ENCODE measurements at regions not wholly inside any gene's neighbourhood (a gene's known extent, or its start where the extent isn't known, plus 50 kb on each side); places are given as distances from the start of the nearest gene placed in this dataset.

GRCh38 chr10:32161586-32161985, 105.4 kb upstream of the KIF5B start:
- no peaks in the 10 kb centered on the region for H3K36me3 Mint-ChIP-seq (ENCODE audit: insufficient read depth)
- no peak overlapping the region for H3K27ac Mint-ChIP-seq
- ATAC-seq (replicated peaks) (no peak), DNase-seq (no peak)
- no peaks in the 10 kb centered on the region for H3K4me1 Mint-ChIP-seq (ENCODE audit: low read depth in 2 of 2)
- peaks cover 28 to 29% of the 10 kb centered on the region in 2 donors for H3K27me3 Mint-ChIP-seq
- H3K9me3 Mint-ChIP-seq, result no peaks in the 10 kb centered on the region
- H3K4me3 Mint-ChIP-seq, result no peak overlapping the region

- no peak for DNase-seq
- ATAC-seq (replicated peaks), result no peak
- Mint-ChIP-seq H3K27ac (no peak overlapping the region), H3K4me1 (ENCODE audit: low read depth in 2 of 2) (no peaks in the 10 kb centered on the region), H3K4me3 (no peak overlapping the region), H3K9me3 (no peaks in the 10 kb centered on the region), H3K36me3 (ENCODE audit: insufficient read depth) (no peaks in the 10 kb centered on the region), H3K27me3 (peaks cover 25 to 28% of the 10 kb centered on the region in 2 donors)
These were observed 104.6 kb upstream of the KIF5B start for GRCh38 chr10:32160864-32161263.

GRCh38 chr10:32159264-32159663, 103.0 kb upstream of the KIF5B start:
- ATAC-seq (replicated peaks) (no peak), DNase-seq (no peak)
- Mint-ChIP-seq H3K27me3 (peaks cover 10 to 18% of the 10 kb centered on the region in 2 donors), H3K4me3 (no peak overlapping the region), H3K9me3 (peaks cover 0 to 7% of the 10 kb centered on the region in 2 donors), H3K36me3 (ENCODE audit: insufficient read depth) (no peaks in the 10 kb centered on the region), H3K27ac (no peak overlapping the region), H3K4me1 (ENCODE audit: low read depth in 2 of 2) (no peaks in the 10 kb centered on the region)

- Mint-ChIP-seq H3K27me3 (peaks cover 10 to 18% of the 10 kb centered on the region in 2 donors), H3K4me3 (no peak overlapping the region), H3K4me1 (ENCODE audit: low read depth in 2 of 2) (no peaks in the 10 kb centered on the region), H3K27ac (no peak overlapping the region), H3K36me3 (ENCODE audit: insufficient read depth) (no peaks in the 10 kb centered on the region), H3K9me3 (peaks cover 1 to 7% of the 10 kb centered on the region in 2 donors)
- DNase-seq (no peak), ATAC-seq (replicated peaks) (no peak)
These were observed 99.8 kb upstream of the KIF5B start for GRCh38 chr10:32156031-32156495.

GRCh38 chr10:32155075-32155516, 98.9 kb upstream of the KIF5B start:
- Mint-ChIP-seq H3K36me3 (ENCODE audit: insufficient read depth) (no peaks in the 10 kb centered on the region), H3K4me1 (ENCODE audit: low read depth in 2 of 2) (peaks cover 0 to 5% of the 10 kb centered on the region in 2 donors), H3K9me3 (peaks cover 1 to 7% of the 10 kb centered on the region in 2 donors), H3K27me3 (peaks cover 9 to 11% of the 10 kb centered on the region in 2 donors), H3K27ac (no peak overlapping the region), H3K4me3 (no peak overlapping the region)
- DNase-seq (no peak), ATAC-seq (replicated peaks) (no peak)

- no peak overlapping the region for H3K27ac Mint-ChIP-seq
- H3K4me3 Mint-ChIP-seq, result no peak overlapping the region
- no peak for DNase-seq
- ATAC-seq (replicated peaks), result no peak
- H3K4me1 Mint-ChIP-seq (ENCODE audit: low read depth in 2 of 2), result peaks cover 0 to 6% of the 10 kb centered on the region in 2 donors
- no peaks in the 10 kb centered on the region for H3K36me3 Mint-ChIP-seq (ENCODE audit: insufficient read depth)
- H3K9me3 Mint-ChIP-seq, result peaks cover 1 to 7% of the 10 kb centered on the region in 2 donors
- peaks cover 5 to 6% of the 10 kb centered on the region in 2 donors for H3K27me3 Mint-ChIP-seq
These were observed 97.7 kb upstream of the KIF5B start for GRCh38 chr10:32153931-32154330.

GRCh38 chr10:32153252-32153651, 97.0 kb upstream of the KIF5B start:
- no peaks in the 10 kb centered on the region for H3K36me3 Mint-ChIP-seq (ENCODE audit: insufficient read depth)
- H3K27ac Mint-ChIP-seq, result no peak overlapping the region
- ATAC-seq (replicated peaks) (no peak), DNase-seq (no peak)
- H3K4me1 Mint-ChIP-seq (ENCODE audit: low read depth in 2 of 2), result peaks cover 0 to 6% of the 10 kb centered on the region in 2 donors
- H3K27me3 Mint-ChIP-seq, result peaks cover 0 to 6% of the 10 kb centered on the region in 2 donors
- peaks cover 1 to 7% of the 10 kb centered on the region in 2 donors for H3K9me3 Mint-ChIP-seq
- H3K4me3 Mint-ChIP-seq, result no peak overlapping the region

GRCh38 chr10:32151871-32152270, 95.6 kb upstream of the KIF5B start:
- H3K27me3 Mint-ChIP-seq, result peaks cover 0 to 6% of the 10 kb centered on the region in 2 donors
- H3K27ac Mint-ChIP-seq, result no peak overlapping the region
- no peak for DNase-seq
- no peaks in the 10 kb centered on the region for H3K36me3 Mint-ChIP-seq (ENCODE audit: insufficient read depth)
- H3K9me3 Mint-ChIP-seq, result peaks cover 1 to 7% of the 10 kb centered on the region in 2 donors
- H3K4me3 Mint-ChIP-seq, result no peak overlapping the region
- no peak for ATAC-seq (replicated peaks)
- H3K4me1 Mint-ChIP-seq (ENCODE audit: low read depth in 2 of 2), result peaks cover 0 to 6% of the 10 kb centered on the region in 2 donors

GRCh38 chr10:32150532-32151101, 94.4 kb upstream of the KIF5B start:
- H3K36me3 Mint-ChIP-seq (ENCODE audit: insufficient read depth), result peaks cover under 1% of the 10 kb centered on the region
- H3K4me3 Mint-ChIP-seq, result peak overlapping the region in 1 of 2 donors; percentile 6
- peaks cover 0 to 6% of the 10 kb centered on the region in 2 donors for H3K27me3 Mint-ChIP-seq
- H3K4me1 Mint-ChIP-seq (ENCODE audit: low read depth in 2 of 2), result peaks cover 0 to 6% of the 10 kb centered on the region in 2 donors
- ATAC-seq (replicated peaks) (no peak), DNase-seq (no peak)
- H3K27ac Mint-ChIP-seq, result peak overlapping the region in 1 of 2 donors; percentile 9
- peaks cover 1 to 7% of the 10 kb centered on the region in 2 donors for H3K9me3 Mint-ChIP-seq

- H3K27ac Mint-ChIP-seq, result no peak overlapping the region
- DNase-seq, result no peak
These were observed 93.2 kb upstream of the KIF5B start for GRCh38 chr10:32149252-32149955.

GRCh38 chr10:32148864-32149251, 92.6 kb upstream of the KIF5B start:
- H3K9me3 Mint-ChIP-seq, result peaks cover 0 to 1% of the 10 kb centered on the region in 2 donors
- H3K27ac Mint-ChIP-seq, result no peak overlapping the region
- peaks cover 0 to 6% of the 10 kb centered on the region in 2 donors for H3K4me1 Mint-ChIP-seq (ENCODE audit: low read depth in 2 of 2)
- H3K36me3 Mint-ChIP-seq (ENCODE audit: insufficient read depth), result peaks cover 3% of the 10 kb centered on the region
- H3K27me3 Mint-ChIP-seq, result peaks cover 0 to 6% of the 10 kb centered on the region in 2 donors
- H3K4me3 Mint-ChIP-seq, result no peak overlapping the region
- ATAC-seq (replicated peaks) (no peak), DNase-seq (no peak)

More at GRCh38 chr10:32149252-32149955, 93.2 kb upstream of the KIF5B start:
- ATAC-seq (replicated peaks), result no peak
- Mint-ChIP-seq H3K4me1 (ENCODE audit: low read depth in 2 of 2) (peaks cover 0 to 6% of the 10 kb centered on the region in 2 donors), H3K36me3 (ENCODE audit: insufficient read depth) (peaks cover 3% of the 10 kb centered on the region), H3K9me3 (peaks cover 0 to 1% of the 10 kb centered on the region in 2 donors), H3K4me3 (no peak overlapping the region), H3K27me3 (peaks cover 0 to 6% of the 10 kb centered on the region in 2 donors)

GRCh38 chr10:32147730-32148129, 91.5 kb upstream of the KIF5B start:
- no peak for ATAC-seq (replicated peaks)
- Mint-ChIP-seq H3K27ac (no peak overlapping the region), H3K27me3 (peaks cover 0 to 6% of the 10 kb centered on the region in 2 donors), H3K9me3 (no peaks in the 10 kb centered on the region), H3K4me1 (ENCODE audit: low read depth in 2 of 2) (peaks cover 0 to 6% of the 10 kb centered on the region in 2 donors), H3K36me3 (ENCODE audit: insufficient read depth) (peaks cover 3% of the 10 kb centered on the region), H3K4me3 (no peak overlapping the region)
- no peak for DNase-seq

GRCh38 chr10:32146166-32146565, 89.9 kb upstream of the KIF5B start:
- peaks cover 0 to 6% of the 10 kb centered on the region in 2 donors for H3K27me3 Mint-ChIP-seq
- DNase-seq, result no peak
- H3K36me3 Mint-ChIP-seq (ENCODE audit: insufficient read depth), result peaks cover 3% of the 10 kb centered on the region
- no peak for ATAC-seq (replicated peaks)
- no peak overlapping the region for H3K27ac Mint-ChIP-seq
- no peak overlapping the region for H3K4me3 Mint-ChIP-seq
- H3K4me1 Mint-ChIP-seq (ENCODE audit: low read depth in 2 of 2), result peaks cover 0 to 6% of the 10 kb centered on the region in 2 donors
- no peaks in the 10 kb centered on the region for H3K9me3 Mint-ChIP-seq
